CD14-positive monocyte (primary cell): ENCODE measurements at regions not wholly inside any gene's neighbourhood (a gene's known extent, or its start where the extent isn't known, plus 50 kb on each side); places are given as distances from the start of the nearest gene placed in this dataset.

Experiments
- DNase-seq, 3 donors: peaks; one replicate each; pipeline ENCODE4 v3.0.0-alpha.2; 2011 to 2022
- H2AFZ ChIP-seq: 2 replicates; pipeline ENCODE4 v1.6.0; 2012; ENCODE audit warnings: mild to moderate bottlenecking, low read depth, low read length, inconsistent platforms; ENCODE audit not compliant: insufficient read depth, poor library complexity, severe bottlenecking
- H3K27ac ChIP-seq, 2 donors: 1 replicate in 1 of 2; 2 replicates in 1 of 2; pipeline ENCODE4 v1.5.1; 2012 to 2013; ENCODE audit warnings: low read length in 2 of 2, control low read depth in 1 of 2, inconsistent platforms in 1 of 2, low read depth in 1 of 2, mild to moderate bottlenecking in 1 of 2
- H3K27me3 ChIP-seq, 2 donors: one replicate each; pipeline versions ENCODE4 v1.6.0 to v1.6.1; 2011 to 2013; ENCODE audit warnings: low read length in 2 of 2; ENCODE audit not compliant: control insufficient read depth in 2 of 2, insufficient read depth in 2 of 2
- H3K36me3 ChIP-seq, 2 donors: replicated peaks in 1 of 2; 1 replicate in 1 of 2; 2 replicates in 1 of 2; pipeline versions ENCODE4 v1.5.1 to v1.6.1; 2012 to 2013; ENCODE audit warnings: low read length in 2 of 2, control low read depth in 1 of 2, inconsistent platforms in 1 of 2, mild to moderate bottlenecking in 1 of 2; ENCODE audit not compliant: insufficient read depth in 2 of 2, control insufficient read depth in 1 of 2
- H3K4me1 ChIP-seq, 2 donors: 1 replicate in 1 of 2; 2 replicates in 1 of 2; pipeline versions ENCODE4 v1.5.1 to v1.6.1; 2012 to 2013; ENCODE audit warnings: low read length in 2 of 2, control low read depth in 1 of 2, inconsistent platforms in 1 of 2, mild to moderate bottlenecking in 1 of 2, moderate library complexity in 1 of 2; ENCODE audit not compliant: insufficient read depth in 2 of 2, control insufficient read depth in 1 of 2
- H3K4me2 ChIP-seq: replicated peaks from 2 replicates; pipeline ENCODE3; 2012; ENCODE audit warnings: low read length, moderate library complexity, mild to moderate bottlenecking; ENCODE audit not compliant: poor library complexity, severe bottlenecking; ENCODE audit errors: extremely low read depth
- H3K4me3 ChIP-seq, 3 experiments: fragments of 200-600 bp in 1 of 3; sonication (generic) in 1 of 3; replicated peaks in 1 of 3; 1 replicate in 2 of 3; 2 replicates in 1 of 3; pipeline ENCODE4 v1.5.1; 2011 to 2013; ENCODE audit warnings: low read length in 3 of 3, mild to moderate bottlenecking in 3 of 3, control low read depth in 2 of 3, low read depth in 2 of 3, inconsistent platforms in 1 of 3, moderate library complexity in 1 of 3
- H3K79me2 ChIP-seq: 2 replicates; pipeline ENCODE4 v1.6.0; 2012; ENCODE audit warnings: mild to moderate bottlenecking, control low read depth, inconsistent platforms, low read length, moderate library complexity; ENCODE audit not compliant: insufficient read depth
- H3K9ac ChIP-seq: 2 replicates; pipeline ENCODE4 v1.6.0; 2017; ENCODE audit warnings: low read length, mild to moderate bottlenecking; ENCODE audit not compliant: insufficient read depth, poor library complexity, severe bottlenecking
- H3K9me3 ChIP-seq, 2 donors: replicated peaks in 1 of 2; 1 replicate in 1 of 2; 2 replicates in 1 of 2; pipeline versions ENCODE4 v1.5.1 to v1.6.1; 2012 to 2013; ENCODE audit warnings: low read length in 2 of 2, control low read depth in 1 of 2; ENCODE audit not compliant: control insufficient read depth in 1 of 2, insufficient read depth in 1 of 2
- H4K20me1 ChIP-seq: 2 replicates; pipeline ENCODE4 v1.6.0; 2012; ENCODE audit warnings: mild to moderate bottlenecking, low read length, control low read depth, moderate library complexity; ENCODE audit not compliant: insufficient read depth
- H3K27ac Mint-ChIP-seq, 7 donors: one replicate each; pipeline ENCODE4 v1.8.0; 2020; ENCODE audit warnings: mild to moderate bottlenecking in 7 of 7, mixed read lengths in 7 of 7, moderate library complexity in 6 of 7, inconsistent platforms in 2 of 7
- H3K27me3 Mint-ChIP-seq, 3 donors: one replicate each; pipeline ENCODE4 v1.8.0; 2021 to 2022; ENCODE audit warnings: low read depth in 3 of 3, mild to moderate bottlenecking in 3 of 3, mixed read lengths in 3 of 3, moderate library complexity in 3 of 3, inconsistent platforms in 1 of 3
- H3K36me3 Mint-ChIP-seq, 2 donors: one replicate each; pipeline ENCODE4 v1.8.0; 2020; ENCODE audit warnings: mixed read lengths in 2 of 2, inconsistent platforms in 1 of 2, mild to moderate bottlenecking in 1 of 2
- H3K4me1 Mint-ChIP-seq: one replicate; pipeline ENCODE4 v1.8.0; 2020; ENCODE audit warnings: mild to moderate bottlenecking, mixed read lengths
- H3K4me3 Mint-ChIP-seq, 2 donors: one replicate each; pipeline ENCODE4 v1.8.0; 2020; ENCODE audit warnings: mild to moderate bottlenecking in 2 of 2, mixed read lengths in 2 of 2, moderate library complexity in 1 of 2
- H3K9me3 Mint-ChIP-seq, 7 donors: one replicate each; pipeline ENCODE4 v1.8.0; 2020 to 2022; ENCODE audit warnings: mixed read lengths in 7 of 7, mild to moderate bottlenecking in 6 of 7, moderate library complexity in 6 of 7, inconsistent platforms in 2 of 7
- CTCF ChIP-seq: fragments of 200-600 bp; IDR thresholded peaks from one replicate; pipeline ENCODE4 v1.8.0; 2022; ENCODE audit warnings: antibody characterized with exemption, mild to moderate bottlenecking
- WGBS: methylation state at CpG from one replicate; pipeline ENCODE4 v1.1.5; 2013; ENCODE audit warnings: missing lambda C conversion rate; ENCODE audit not compliant: insufficient coverage; 5-methylcytosine and 5-hydroxymethylcytosine counted together
- intact Hi-C, 2 donors: fragments of 100-400 bp; cut with micrococcal nuclease; formaldehyde crosslinking; loops; one replicate each; pipeline versions ENCODE4 v1.15.0 to v1.15.1; 2023

GRCh38 chr2:221308507-221309066, 263.5 kb downstream of the EPHA4 start:
- H3K79me2 ChIP-seq: no peaks in the 10 kb centered on the region
- H3K36me3 Mint-ChIP-seq: no peaks in the 10 kb centered on the region

GRCh38 chr2:221309892-221310583, 262.1 kb downstream of the EPHA4 start:
- H3K27ac ChIP-seq: no peak overlapping the region
- H3K36me3 Mint-ChIP-seq: no peaks in the 10 kb centered on the region
- H4K20me1 ChIP-seq: no peaks in the 10 kb centered on the region
- no peak overlapping the region for H2AFZ ChIP-seq
- H3K4me3 ChIP-seq: no peak overlapping the region
- no peaks in the 10 kb centered on the region for H3K9me3 Mint-ChIP-seq
- WGBS: 59% methylated on average over 4 of the region's 10 CpGs
- DNase-seq: no peak
- H3K9me3 ChIP-seq: no peaks in the 10 kb centered on the region
- H3K9ac ChIP-seq: no peak overlapping the region
- no peaks in the 10 kb centered on the region for H3K4me1 Mint-ChIP-seq
- H3K79me2 ChIP-seq: no peaks in the 10 kb centered on the region
- intact Hi-C loops: no loop called here
- no peak overlapping the region for H3K4me3 Mint-ChIP-seq
- no peaks in the 10 kb centered on the region for H3K27me3 ChIP-seq
- H3K36me3 ChIP-seq: no peaks in the 10 kb centered on the region
- no peak overlapping the region for H3K4me2 ChIP-seq
- H3K27me3 Mint-ChIP-seq: no peaks in the 10 kb centered on the region
- TF ChIP-seq CTCF: no peak
- H3K27ac Mint-ChIP-seq: no peak overlapping the region
- no peaks in the 10 kb centered on the region for H3K4me1 ChIP-seq

More at GRCh38 chr2:221308507-221309066, 263.5 kb downstream of the EPHA4 start:
- no peaks in the 10 kb centered on the region for H4K20me1 ChIP-seq
- intact Hi-C loops: no loop called here
- H3K27ac ChIP-seq: no peak overlapping the region
- H3K4me3 ChIP-seq: no peak overlapping the region
- H3K9me3 Mint-ChIP-seq: no peaks in the 10 kb centered on the region
- WGBS: 86% methylated on average over 2 of the region's 4 CpGs
- no peak for DNase-seq
- H3K27ac Mint-ChIP-seq: no peak overlapping the region
- H3K4me1 Mint-ChIP-seq: no peaks in the 10 kb centered on the region
- no peak overlapping the region for H2AFZ ChIP-seq
- no peak overlapping the region for H3K4me2 ChIP-seq
- H3K4me3 Mint-ChIP-seq: no peak overlapping the region
- TF ChIP-seq CTCF: no peak
- no peaks in the 10 kb centered on the region for H3K27me3 ChIP-seq
- H3K9me3 ChIP-seq: no peaks in the 10 kb centered on the region
- H3K36me3 ChIP-seq: no peaks in the 10 kb centered on the region
- no peaks in the 10 kb centered on the region for H3K4me1 ChIP-seq
- no peak overlapping the region for H3K9ac ChIP-seq
- H3K27me3 Mint-ChIP-seq: no peaks in the 10 kb centered on the region
